ENCODE measurements at regions not wholly inside any gene's neighbourhood (a gene's known extent, or its start where the extent isn't known, plus 50 kb on each side); places are given as distances from the start of the nearest gene placed in this dataset.

DNA sequence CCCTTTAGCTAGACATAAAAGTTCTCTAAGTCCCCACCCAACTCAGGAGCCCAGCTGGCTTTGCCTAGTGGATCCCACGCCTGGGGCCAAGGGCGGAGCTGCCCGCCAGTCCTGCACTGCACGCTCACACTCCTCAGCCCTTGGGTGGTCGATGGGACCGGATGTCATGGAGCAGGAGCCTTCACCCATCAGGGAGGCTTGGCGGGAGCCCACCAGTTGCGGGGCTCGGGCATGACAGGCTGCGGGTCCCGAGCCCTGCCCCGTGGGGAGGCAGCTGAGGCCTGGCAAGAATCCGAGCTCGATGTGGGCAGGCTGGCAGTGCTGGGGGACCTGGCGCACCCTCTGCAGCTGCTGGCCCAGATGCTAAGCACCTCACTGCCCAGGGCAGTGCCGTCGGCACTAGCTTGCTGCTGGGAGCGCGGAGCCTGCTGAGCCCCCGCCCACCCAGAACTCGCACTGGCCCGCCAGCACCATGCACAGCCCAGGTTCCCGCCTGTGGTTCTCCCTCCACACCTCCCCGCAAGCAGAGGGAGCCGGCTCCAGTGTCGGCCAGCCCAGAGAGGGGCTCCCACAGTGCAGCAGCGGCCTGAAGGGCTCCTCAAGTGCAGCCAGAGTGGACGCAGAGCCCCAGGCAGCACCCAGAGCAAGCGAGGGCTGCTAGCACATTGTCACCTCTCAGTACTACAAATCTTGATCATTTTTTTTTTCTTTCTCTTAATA lies 391.4 kb upstream of the NDN start:
- no peak for TF ChIP-seq TP53 (CRISPR knock-in tag; IDR thresholded peaks at IDR 0.05)
- TF ChIP-seq, protein P1, sequence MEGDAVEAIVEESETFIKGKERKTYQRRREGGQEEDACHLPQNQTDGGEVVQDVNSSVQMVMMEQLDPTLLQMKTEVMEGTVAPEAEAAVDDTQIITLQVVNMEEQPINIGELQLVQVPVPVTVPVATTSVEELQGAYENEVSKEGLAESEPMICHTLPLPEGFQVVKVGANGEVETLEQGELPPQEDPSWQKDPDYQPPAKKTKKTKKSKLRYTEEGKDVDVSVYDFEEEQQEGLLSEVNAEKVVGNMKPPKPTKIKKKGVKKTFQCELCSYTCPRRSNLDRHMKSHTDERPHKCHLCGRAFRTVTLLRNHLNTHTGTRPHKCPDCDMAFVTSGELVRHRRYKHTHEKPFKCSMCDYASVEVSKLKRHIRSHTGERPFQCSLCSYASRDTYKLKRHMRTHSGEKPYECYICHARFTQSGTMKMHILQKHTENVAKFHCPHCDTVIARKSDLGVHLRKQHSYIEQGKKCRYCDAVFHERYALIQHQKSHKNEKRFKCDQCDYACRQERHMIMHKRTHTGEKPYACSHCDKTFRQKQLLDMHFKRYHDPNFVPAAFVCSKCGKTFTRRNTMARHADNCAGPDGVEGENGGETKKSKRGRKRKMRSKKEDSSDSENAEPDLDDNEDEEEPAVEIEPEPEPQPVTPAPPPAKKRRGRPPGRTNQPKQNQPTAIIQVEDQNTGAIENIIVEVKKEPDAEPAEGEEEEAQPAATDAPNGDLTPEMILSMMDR (IDR thresholded peaks at IDR 0.05): no peak
- TF ChIP-seq, protein P2, sequence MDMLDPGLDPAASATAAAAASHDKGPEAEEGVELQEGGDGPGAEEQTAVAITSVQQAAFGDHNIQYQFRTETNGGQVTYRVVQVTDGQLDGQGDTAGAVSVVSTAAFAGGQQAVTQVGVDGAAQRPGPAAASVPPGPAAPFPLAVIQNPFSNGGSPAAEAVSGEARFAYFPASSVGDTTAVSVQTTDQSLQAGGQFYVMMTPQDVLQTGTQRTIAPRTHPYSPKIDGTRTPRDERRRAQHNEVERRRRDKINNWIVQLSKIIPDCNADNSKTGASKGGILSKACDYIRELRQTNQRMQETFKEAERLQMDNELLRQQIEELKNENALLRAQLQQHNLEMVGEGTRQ (CRISPR knock-in tag; IDR thresholded peaks at IDR 0.05): no peak
- TF ChIP-seq ZBTB21 (CRISPR knock-in tag; IDR thresholded peaks at IDR 0.05; ENCODE audit: borderline replicate concordance): no peak
- TF ChIP-seq NFYB (CRISPR knock-in tag; conservative IDR thresholded peaks at IDR 0.05; ENCODE audit: low read depth): no peak
- TF ChIP-seq RELA (CRISPR knock-in tag; IDR thresholded peaks at IDR 0.05; ENCODE audit: borderline replicate concordance): no peak
- no peak for TF ChIP-seq ZNF138 (CRISPR knock-in tag; conservative IDR thresholded peaks at IDR 0.05)
- no peak for TF ChIP-seq IRF2 (CRISPR knock-in tag; IDR thresholded peaks at IDR 0.05; ENCODE audit: borderline replicate concordance, low read depth)
- TF ChIP-seq ELF4 (CRISPR knock-in tag; IDR thresholded peaks at IDR 0.05; ENCODE audit: low read depth): no peak
- TF ChIP-seq, protein P3, sequence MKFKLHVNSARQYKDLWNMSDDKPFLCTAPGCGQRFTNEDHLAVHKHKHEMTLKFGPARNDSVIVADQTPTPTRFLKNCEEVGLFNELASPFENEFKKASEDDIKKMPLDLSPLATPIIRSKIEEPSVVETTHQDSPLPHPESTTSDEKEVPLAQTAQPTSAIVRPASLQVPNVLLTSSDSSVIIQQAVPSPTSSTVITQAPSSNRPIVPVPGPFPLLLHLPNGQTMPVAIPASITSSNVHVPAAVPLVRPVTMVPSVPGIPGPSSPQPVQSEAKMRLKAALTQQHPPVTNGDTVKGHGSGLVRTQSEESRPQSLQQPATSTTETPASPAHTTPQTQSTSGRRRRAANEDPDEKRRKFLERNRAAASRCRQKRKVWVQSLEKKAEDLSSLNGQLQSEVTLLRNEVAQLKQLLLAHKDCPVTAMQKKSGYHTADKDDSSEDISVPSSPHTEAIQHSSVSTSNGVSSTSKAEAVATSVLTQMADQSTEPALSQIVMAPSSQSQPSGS (CRISPR knock-in tag; IDR thresholded peaks at IDR 0.05; ENCODE audit: borderline replicate concordance, low read depth): no peak
- TF ChIP-seq ETV6 (CRISPR knock-in tag; IDR thresholded peaks at IDR 0.05): no peak
- TF ChIP-seq CREM (CRISPR knock-in tag; IDR thresholded peaks at IDR 0.05): no peak
- TF ChIP-seq, protein P4, sequence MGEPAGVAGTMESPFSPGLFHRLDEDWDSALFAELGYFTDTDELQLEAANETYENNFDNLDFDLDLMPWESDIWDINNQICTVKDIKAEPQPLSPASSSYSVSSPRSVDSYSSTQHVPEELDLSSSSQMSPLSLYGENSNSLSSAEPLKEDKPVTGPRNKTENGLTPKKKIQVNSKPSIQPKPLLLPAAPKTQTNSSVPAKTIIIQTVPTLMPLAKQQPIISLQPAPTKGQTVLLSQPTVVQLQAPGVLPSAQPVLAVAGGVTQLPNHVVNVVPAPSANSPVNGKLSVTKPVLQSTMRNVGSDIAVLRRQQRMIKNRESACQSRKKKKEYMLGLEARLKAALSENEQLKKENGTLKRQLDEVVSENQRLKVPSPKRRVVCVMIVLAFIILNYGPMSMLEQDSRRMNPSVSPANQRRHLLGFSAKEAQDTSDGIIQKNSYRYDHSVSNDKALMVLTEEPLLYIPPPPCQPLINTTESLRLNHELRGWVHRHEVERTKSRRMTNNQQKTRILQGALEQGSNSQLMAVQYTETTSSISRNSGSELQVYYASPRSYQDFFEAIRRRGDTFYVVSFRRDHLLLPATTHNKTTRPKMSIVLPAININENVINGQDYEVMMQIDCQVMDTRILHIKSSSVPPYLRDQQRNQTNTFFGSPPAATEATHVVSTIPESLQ (CRISPR knock-in tag; IDR thresholded peaks at IDR 0.05): no peak
- TF ChIP-seq PRRX2 (CRISPR knock-in tag; IDR thresholded peaks at IDR 0.05): no peak
